Skeletal muscle tissue (tissue), 3 donors: ENCODE measurements at regions not wholly inside any gene's neighbourhood (a gene's known extent, or its start where the extent isn't known, plus 50 kb on each side); places are given as distances from the start of the nearest gene placed in this dataset.

Experiments
- H3K27ac ChIP-seq: one replicate; pipeline ENCODE4 v1.7.0; 2013; ENCODE audit warnings: mild to moderate bottlenecking, low read depth, low read length, inconsistent platforms
- H3K27me3 ChIP-seq, 3 donors: one replicate each; pipeline ENCODE4 v1.7.0; 2013; ENCODE audit warnings: low read length in 3 of 3; ENCODE audit not compliant: control insufficient read depth in 3 of 3, insufficient read depth in 3 of 3
- H3K36me3 ChIP-seq, 3 donors: one replicate each; pipeline ENCODE4 v1.7.0; 2013; ENCODE audit warnings: low read length in 3 of 3; ENCODE audit not compliant: control insufficient read depth in 3 of 3, insufficient read depth in 3 of 3
- H3K4me1 ChIP-seq, 3 donors: one replicate each; pipeline ENCODE4 v1.7.0; 2013; ENCODE audit warnings: low read length in 3 of 3, mild to moderate bottlenecking in 3 of 3; ENCODE audit not compliant: control insufficient read depth in 3 of 3, insufficient read depth in 3 of 3
- H3K4me3 ChIP-seq, 3 donors: one replicate each; pipeline ENCODE4 v1.7.0; 2013; ENCODE audit warnings: low read length in 3 of 3
- H3K9ac ChIP-seq, 3 donors: one replicate each; pipeline ENCODE4 v1.7.0; 2013; ENCODE audit warnings: low read length in 3 of 3, mild to moderate bottlenecking in 3 of 3, moderate library complexity in 2 of 3, low read depth in 1 of 3
- H3K9me3 ChIP-seq, 3 donors: one replicate each; pipeline ENCODE4 v1.7.0; 2013; ENCODE audit warnings: low read length in 3 of 3; ENCODE audit not compliant: control insufficient read depth in 3 of 3
- donor health status: Osteomylitis.

GRCh38 chr10:4257939-4258465 is 473.0 kb upstream of the KLF6 start:
- H3K9me3 ChIP-seq: no peaks in the 10 kb centered on the region
- no peaks in the 10 kb centered on the region for H3K36me3 ChIP-seq
- no peak overlapping the region for H3K9ac ChIP-seq
- H3K4me1 ChIP-seq: peaks cover 10 to 18% (median 10%) of the 10 kb centered on the region in 3 donors
- no peak overlapping the region for H3K27ac ChIP-seq
- H3K4me3 ChIP-seq: no peak overlapping the region
- no peaks in the 10 kb centered on the region for H3K27me3 ChIP-seq

- H3K27me3 ChIP-seq: no peaks in the 10 kb centered on the region
- no peak overlapping the region for H3K27ac ChIP-seq
- H3K4me1 ChIP-seq: peaks cover 10 to 18% (median 10%) of the 10 kb centered on the region in 3 donors
- H3K4me3 ChIP-seq: no peak overlapping the region
- no peaks in the 10 kb centered on the region for H3K9me3 ChIP-seq
- no peak overlapping the region for H3K9ac ChIP-seq
- H3K36me3 ChIP-seq: no peaks in the 10 kb centered on the region
Observed at GRCh38 chr10:4256971-4257370, 472.0 kb upstream of the KLF6 start.

GRCh38 chr10:4255751-4256150 is 470.7 kb upstream of the KLF6 start:
- Histone ChIP-seq H3K9ac (no peak overlapping the region), H3K9me3 (no peaks in the 10 kb centered on the region), H3K36me3 (no peaks in the 10 kb centered on the region), H3K27me3 (no peaks in the 10 kb centered on the region), H3K4me1 (peaks cover 7 to 16% (median 9%) of the 10 kb centered on the region in 3 donors), H3K27ac (no peak overlapping the region), H3K4me3 (no peak overlapping the region)

GRCh38 chr10:4254101-4254994 is 469.3 kb upstream of the KLF6 start:
- Histone ChIP-seq H3K27ac (peak overlapping the region; percentile 8), H3K27me3 (no peaks in the 10 kb centered on the region), H3K9ac (no peak overlapping the region), H3K9me3 (no peaks in the 10 kb centered on the region), H3K36me3 (no peaks in the 10 kb centered on the region), H3K4me1 (peaks cover 0 to 5% (median 3%) of the 10 kb centered on the region in 3 donors), H3K4me3 (no peak overlapping the region)

GRCh38 chr10:4252701-4253100 is 467.7 kb upstream of the KLF6 start:
- no peak overlapping the region for H3K4me3 ChIP-seq
- no peak overlapping the region for H3K27ac ChIP-seq
- no peak overlapping the region for H3K9ac ChIP-seq
- no peaks in the 10 kb centered on the region for H3K36me3 ChIP-seq
- H3K4me1 ChIP-seq: peaks cover 0 to 5% (median 3%) of the 10 kb centered on the region in 3 donors
- no peaks in the 10 kb centered on the region for H3K9me3 ChIP-seq
- H3K27me3 ChIP-seq: no peaks in the 10 kb centered on the region

- H3K9me3 ChIP-seq: no peaks in the 10 kb centered on the region
- no peak overlapping the region for H3K4me3 ChIP-seq
- peaks cover 0 to 11% (median 7%) of the 10 kb centered on the region in 3 donors for H3K4me1 ChIP-seq
- H3K36me3 ChIP-seq: no peaks in the 10 kb centered on the region
- H3K9ac ChIP-seq: no peak overlapping the region
- H3K27ac ChIP-seq: no peak overlapping the region
- H3K27me3 ChIP-seq: no peaks in the 10 kb centered on the region
Observed at GRCh38 chr10:4250587-4250887, 465.5 kb upstream of the KLF6 start.

- H3K9me3 ChIP-seq: no peaks in the 10 kb centered on the region
- no peaks in the 10 kb centered on the region for H3K27me3 ChIP-seq
- no peak overlapping the region for H3K4me3 ChIP-seq
- no peak overlapping the region for H3K27ac ChIP-seq
- no peak overlapping the region for H3K9ac ChIP-seq
- peaks cover 0 to 11% (median 7%) of the 10 kb centered on the region in 3 donors for H3K4me1 ChIP-seq
- H3K36me3 ChIP-seq: no peaks in the 10 kb centered on the region
Observed at GRCh38 chr10:4249841-4250586, 465.0 kb upstream of the KLF6 start.

- Histone ChIP-seq H3K9ac (no peak overlapping the region), H3K9me3 (no peaks in the 10 kb centered on the region), H3K36me3 (no peaks in the 10 kb centered on the region), H3K4me1 (peaks cover 6 to 14% (median 12%) of the 10 kb centered on the region in 3 donors), H3K27ac (peak overlapping the region; percentile 36), H3K4me3 (no peak overlapping the region), H3K27me3 (no peaks in the 10 kb centered on the region)
Observed at GRCh38 chr10:4247379-4247778, 462.4 kb upstream of the KLF6 start.

GRCh38 chr10:4246881-4247358 is 461.9 kb upstream of the KLF6 start:
- H3K4me1 ChIP-seq: peaks cover 6 to 19% (median 14%) of the 10 kb centered on the region in 3 donors
- H3K4me3 ChIP-seq: no peak overlapping the region
- H3K27ac ChIP-seq: peak overlapping the region; percentile 36
- no peaks in the 10 kb centered on the region for H3K36me3 ChIP-seq
- no peaks in the 10 kb centered on the region for H3K9me3 ChIP-seq
- H3K27me3 ChIP-seq: no peaks in the 10 kb centered on the region
- no peak overlapping the region for H3K9ac ChIP-seq

- peak overlapping the region; percentile 54 to 76 (median 64) for H3K9ac ChIP-seq
- peaks cover 6 to 25% (median 15%) of the 10 kb centered on the region in 3 donors for H3K4me1 ChIP-seq
- peak overlapping the region; percentile 85 for H3K27ac ChIP-seq
- H3K4me3 ChIP-seq: peak overlapping the region; percentile 32 to 67 (median 52)
- no peaks in the 10 kb centered on the region for H3K36me3 ChIP-seq
- H3K27me3 ChIP-seq: no peaks in the 10 kb centered on the region
- no peaks in the 10 kb centered on the region for H3K9me3 ChIP-seq
Observed at GRCh38 chr10:4243651-4244050, 458.6 kb upstream of the KLF6 start.
